Caco-2 (cell line): ENCODE measurements at regions not wholly inside any gene's neighbourhood (a gene's known extent, or its start where the extent isn't known, plus 50 kb on each side); places are given as distances from the start of the nearest gene placed in this dataset.

Source experiments
- BruUV-seq: library from RNA; stranded (reverse); fragments of 400-500 nt; replicated peaks from 2 replicates; lab custom pipeline; 2021; lab: Mats Ljungman, UMichigan
- CTCF ChIA-PET: fragments of 300-600 bp; sonication (Branson Sonifier 250); formaldehyde crosslinking; loops from one replicate; lab custom pipeline; 2022; ENCODE audit warnings: antibody characterized with exemption; lab: Charles Lee
- POLR2A ChIA-PET: fragments of 300-600 bp; sonication (Branson Sonifier 250); formaldehyde crosslinking; loops from one replicate; lab custom pipeline; 2022; ENCODE audit warnings: antibody characterized with exemption; lab: Charles Lee
- DNase-seq, 2 experiments: peaks; one replicate each; pipeline versions ENCODE4 v3.0.0 to v3.0.0-alpha.2; 2020 to 2022
- H3K27me3 ChIP-seq: replicated peaks from 2 replicates; pipeline ENCODE4 v1.6.0; 2011; ENCODE audit warnings: low read length; ENCODE audit not compliant: control insufficient read depth, insufficient read depth
- H3K36me3 ChIP-seq: 2 replicates; pipeline ENCODE4 v1.5.1; 2011; ENCODE audit warnings: low read length; ENCODE audit not compliant: control insufficient read depth, insufficient read depth
- H3K4me1 ChIP-seq: fragments of 250-450 bp; sonication (Bioruptor Pico); 2 replicates; pipeline ENCODE4 v1.5.1; 2020; ENCODE audit warnings: mild to moderate bottlenecking
- H3K4me3 ChIP-seq: 2 replicates; pipeline ENCODE4 v1.5.1; 2011; ENCODE audit warnings: low read depth, mild to moderate bottlenecking, control low read depth, low read length
- H3K9me3 ChIP-seq: fragments of 250-450 bp; sonication (Bioruptor Pico); 2 replicates; pipeline ENCODE4 v1.5.1; 2020; ENCODE audit warnings: mild to moderate bottlenecking, moderate library complexity
- H3K27ac Mint-ChIP-seq: one replicate; pipeline ENCODE4 v1.8.0; 2022; ENCODE audit warnings: mixed read lengths; ENCODE audit not compliant: unreplicated experiment
- H3K27me3 Mint-ChIP-seq: one replicate; pipeline ENCODE4 v1.8.0; 2022; ENCODE audit warnings: mixed read lengths; ENCODE audit not compliant: insufficient read depth, unreplicated experiment
- H3K36me3 Mint-ChIP-seq: one replicate; pipeline ENCODE4 v1.8.0; 2022; ENCODE audit warnings: mild to moderate bottlenecking, mixed read lengths; ENCODE audit not compliant: insufficient read depth, unreplicated experiment
- H3K4me1 Mint-ChIP-seq: one replicate; pipeline ENCODE4 v1.8.0; 2022; ENCODE audit warnings: low read depth, mixed read lengths; ENCODE audit not compliant: unreplicated experiment
- H3K4me3 Mint-ChIP-seq: one replicate; pipeline ENCODE4 v1.8.0; 2022; ENCODE audit warnings: mild to moderate bottlenecking, moderate library complexity, mixed read lengths; ENCODE audit not compliant: unreplicated experiment
- H3K9me3 Mint-ChIP-seq: one replicate; pipeline ENCODE4 v1.8.0; 2022; ENCODE audit warnings: mixed read lengths; ENCODE audit not compliant: unreplicated experiment
- CTCF ChIP-seq, 2 experiments: fragments of 200-600 bp in 1 of 2; IDR thresholded peaks; 1 replicate in 1 of 2; 2 replicates in 1 of 2; pipeline versions ENCODE4 v1.5.1 to v1.8.0; 2011 to 2022; ENCODE audit warnings: antibody characterized with exemption in 1 of 2, control low read depth in 1 of 2, inconsistent platforms in 1 of 2, low read depth in 1 of 2, low read length in 1 of 2, mild to moderate bottlenecking in 1 of 2, moderate library complexity in 1 of 2; ENCODE audit not compliant: insufficient read depth in 1 of 2, severe bottlenecking in 1 of 2, unreplicated experiment in 1 of 2
- intact Hi-C: fragments of 100-400 bp; cut with micrococcal nuclease; formaldehyde crosslinking; loops from one replicate; pipeline ENCODE4 v1.10.0; 2022; ENCODE audit not compliant: unreplicated experiment

GRCh38 chr5:166257661-166258060, 2033.8 kb upstream of the WWC1 start:
- CTCF ChIA-PET = no interaction called here

GRCh38 chr5:166262395-166262794, 2029.0 kb upstream of the WWC1 start:
- Mint-ChIP-seq H3K27me3 (no peaks in the 10 kb centered on the region), H3K27ac (no peak overlapping the region), H3K4me1 (no peaks in the 10 kb centered on the region), H3K36me3 (no peaks in the 10 kb centered on the region), H3K4me3 (no peak overlapping the region), H3K9me3 (no peaks in the 10 kb centered on the region)
- TF ChIP-seq CTCF (IDR thresholded peaks at IDR 0.05; ENCODE audit: insufficient read depth in 1 of 2, low read depth in 1 of 2, low read length in 1 of 2, severe bottlenecking in 1 of 2, unreplicated experiment in 1 of 2) = no peak
- Histone ChIP-seq H3K4me3 (no peak overlapping the region), H3K36me3 (no peaks in the 10 kb centered on the region), H3K4me1 (no peaks in the 10 kb centered on the region), H3K27me3 (no peaks in the 10 kb centered on the region), H3K9me3 (no peaks in the 10 kb centered on the region)
- POLR2A ChIA-PET = no interaction called here
- intact Hi-C loops = no loop called here
- no peak for DNase-seq
- CTCF ChIA-PET = no interaction called here
- BruUV-seq = no TSS peak

More at GRCh38 chr5:166257661-166258060, 2033.8 kb upstream of the WWC1 start:
- peaks cover 3% of the 10 kb centered on the region for H3K27me3 Mint-ChIP-seq
- no peak for DNase-seq
- H3K36me3 Mint-ChIP-seq = no peaks in the 10 kb centered on the region
- Histone ChIP-seq H3K4me3 (no peak overlapping the region), H3K9me3 (no peaks in the 10 kb centered on the region), H3K4me1 (no peaks in the 10 kb centered on the region), H3K36me3 (no peaks in the 10 kb centered on the region), H3K27me3 (no peaks in the 10 kb centered on the region)
- H3K4me1 Mint-ChIP-seq = no peaks in the 10 kb centered on the region
- no peak overlapping the region for H3K27ac Mint-ChIP-seq
- intact Hi-C loops = no loop called here
- no peak for TF ChIP-seq CTCF (IDR thresholded peaks at IDR 0.05; ENCODE audit: insufficient read depth in 1 of 2, low read depth in 1 of 2, low read length in 1 of 2, severe bottlenecking in 1 of 2, unreplicated experiment in 1 of 2)
- POLR2A ChIA-PET = no interaction called here
- H3K9me3 Mint-ChIP-seq = no peaks in the 10 kb centered on the region
- no peak overlapping the region for H3K4me3 Mint-ChIP-seq
- BruUV-seq = no TSS peak

- Histone ChIP-seq H3K27me3 (no peaks in the 10 kb centered on the region), H3K36me3 (no peaks in the 10 kb centered on the region), H3K4me1 (no peaks in the 10 kb centered on the region), H3K9me3 (no peaks in the 10 kb centered on the region), H3K4me3 (no peak overlapping the region)
- DNase-seq = no peak
- H3K36me3 Mint-ChIP-seq = no peaks in the 10 kb centered on the region
- POLR2A ChIA-PET = no interaction called here
- H3K27ac Mint-ChIP-seq = no peak overlapping the region
- no TSS peak for BruUV-seq
- CTCF ChIA-PET = no interaction called here
- H3K4me1 Mint-ChIP-seq = no peaks in the 10 kb centered on the region
- no peak for TF ChIP-seq CTCF (IDR thresholded peaks at IDR 0.05; ENCODE audit: insufficient read depth in 1 of 2, low read depth in 1 of 2, low read length in 1 of 2, severe bottlenecking in 1 of 2, unreplicated experiment in 1 of 2)
- peaks cover 2% of the 10 kb centered on the region for H3K27me3 Mint-ChIP-seq
- H3K4me3 Mint-ChIP-seq = no peak overlapping the region
- no peaks in the 10 kb centered on the region for H3K9me3 Mint-ChIP-seq
- intact Hi-C loops = no loop called here
Measured at GRCh38 chr5:166267907-166268306, 2023.5 kb upstream of the WWC1 start.
